ENCODE measurements at regions not wholly inside any gene's neighbourhood (a gene's known extent, or its start where the extent isn't known, plus 50 kb on each side); places are given as distances from the start of the nearest gene placed in this dataset.

GRCh38 chr2:12063210-12063609 is 316.8 kb downstream of the LPIN1 start:
- no peak for DNase-seq

- DNase-seq = no peak
Measured at GRCh38 chr2:12064153-12064552, 317.7 kb downstream of the LPIN1 start.

- no peak for DNase-seq
Measured at GRCh38 chr2:12066116-12066515, 319.7 kb downstream of the LPIN1 start.

- DNase-seq = no peak
Measured at GRCh38 chr2:12066986-12067385, 320.6 kb downstream of the LPIN1 start.

- no peak for DNase-seq
Measured at GRCh38 chr2:12068796-12069538, 322.5 kb downstream of the LPIN1 start.

GRCh38 chr2:12070153-12070552 is 323.7 kb downstream of the LPIN1 start:
- no peak for DNase-seq

GRCh38 chr2:12070581-12070980 is 324.1 kb downstream of the LPIN1 start:
- no peak for DNase-seq

GRCh38 chr2:12071318-12071717 is 324.9 kb downstream of the LPIN1 start:
- no peak for DNase-seq

- DNase-seq = no peak
Measured at GRCh38 chr2:12073217-12073852, 326.9 kb downstream of the LPIN1 start.

- DNase-seq = no peak
Measured at GRCh38 chr2:12074126-12074844, 327.9 kb downstream of the LPIN1 start.

- DNase-seq = no peak
Measured at GRCh38 chr2:12074845-12075217, 328.4 kb downstream of the LPIN1 start.

- no peak for DNase-seq
Measured at GRCh38 chr2:12075603-12076002, 329.2 kb downstream of the LPIN1 start.

- no peak for DNase-seq
Measured at GRCh38 chr2:12076810-12077209, 330.4 kb downstream of the LPIN1 start.

GRCh38 chr2:12080360-12080759 is 333.9 kb downstream of the LPIN1 start:
- DNase-seq = no peak

GRCh38 chr2:12081481-12082210 is 335.2 kb downstream of the LPIN1 start:
- DNase-seq = no peak

- no peak for DNase-seq
Measured at GRCh38 chr2:12083081-12083581, 336.7 kb downstream of the LPIN1 start.

- DNase-seq = no peak
Measured at GRCh38 chr2:12083713-12084419, 337.4 kb downstream of the LPIN1 start.

- no peak for DNase-seq
Measured at GRCh38 chr2:12087175-12087574, 340.7 kb downstream of the LPIN1 start.

GRCh38 chr2:12087671-12088380 is 341.4 kb downstream of the LPIN1 start:
- peak in 1 of 2 experiments; percentile 10 for DNase-seq

GRCh38 chr2:12089001-12089400 is 342.6 kb downstream of the LPIN1 start:
- DNase-seq = no peak

- DNase-seq = no peak
Measured at GRCh38 chr2:12089496-12089895, 343.1 kb downstream of the LPIN1 start.

- no peak for DNase-seq
Measured at GRCh38 chr2:12090072-12090471, 343.6 kb downstream of the LPIN1 start.
